ENCODE measurements at regions not wholly inside any gene's neighbourhood (a gene's known extent, or its start where the extent isn't known, plus 50 kb on each side); places are given as distances from the start of the nearest gene placed in this dataset.

GRCh38 chr2:238985041-238985729 lies 137.3 kb downstream of the TWIST2 start:
- DNase-seq = no peak

GRCh38 chr2:238985931-238986446 lies 138.1 kb downstream of the TWIST2 start:
- no peak for DNase-seq

GRCh38 chr2:238986491-238987351 lies 138.8 kb downstream of the TWIST2 start:
- DNase-seq = no peak

- DNase-seq = no peak
Observed at GRCh38 chr2:238987352-238987981, 139.6 kb downstream of the TWIST2 start.

GRCh38 chr2:238988105-238988504 lies 140.2 kb downstream of the TWIST2 start:
- DNase-seq = no peak

GRCh38 chr2:238988752-238989151 lies 140.9 kb downstream of the TWIST2 start:
- no peak for DNase-seq

- no peak for DNase-seq
Observed at GRCh38 chr2:238989484-238989883, 141.6 kb downstream of the TWIST2 start.

- DNase-seq = no peak
Observed at GRCh38 chr2:238994432-238994831, 146.5 kb downstream of the TWIST2 start.

GRCh38 chr2:238994876-238995275 lies 147.0 kb downstream of the TWIST2 start:
- DNase-seq = no peak

- DNase-seq = no peak
Observed at GRCh38 chr2:238995634-238996033, 147.7 kb downstream of the TWIST2 start.

GRCh38 chr2:238996331-238997136 lies 148.6 kb downstream of the TWIST2 start:
- DNase-seq = no peak

GRCh38 chr2:238997137-238997390 lies 149.2 kb downstream of the TWIST2 start:
- DNase-seq = no peak

GRCh38 chr2:238997684-238998083 lies 149.8 kb downstream of the TWIST2 start:
- DNase-seq = no peak
